H9 (cell line): ENCODE measurements at regions not wholly inside any gene's neighbourhood (a gene's known extent, or its start where the extent isn't known, plus 50 kb on each side); places are given as distances from the start of the nearest gene placed in this dataset.

Experiments
- DNase-seq: peaks from one replicate; pipeline ENCODE4 v3.0.0-alpha.2; 2017
- H2AFZ ChIP-seq: one replicate; pipeline ENCODE4 v1.6.1; 2013; ENCODE audit warnings: mild to moderate bottlenecking, low read length, control low read depth, moderate library complexity
- H2AK5ac ChIP-seq: 2 replicates; pipeline ENCODE4 v1.6.1; 2013; ENCODE audit warnings: low read length, control low read depth, mixed read lengths; ENCODE audit not compliant: insufficient read length
- H2BK120ac ChIP-seq: one replicate; pipeline ENCODE4 v1.6.1; 2013; ENCODE audit warnings: low read depth, mild to moderate bottlenecking, low read length, control low read depth, inconsistent platforms; ENCODE audit not compliant: poor library complexity, severe bottlenecking
- H2BK12ac ChIP-seq: 2 replicates; pipeline ENCODE4 v1.6.1; 2013; ENCODE audit warnings: low read length, control low read depth, mixed read lengths, low read depth; ENCODE audit not compliant: insufficient read length
- H2BK15ac ChIP-seq: 2 replicates; pipeline ENCODE4 v1.6.1; 2013; ENCODE audit warnings: low read depth, low read length, control low read depth
- H2BK20ac ChIP-seq: one replicate; pipeline ENCODE4 v1.6.1; 2013; ENCODE audit warnings: low read depth, mild to moderate bottlenecking, low read length, control low read depth, inconsistent platforms; ENCODE audit not compliant: poor library complexity, severe bottlenecking
- H2BK5ac ChIP-seq: 2 replicates; pipeline ENCODE4 v1.6.1; 2013; ENCODE audit warnings: low read length, control low read depth, mixed read lengths; ENCODE audit not compliant: insufficient read length
- H3K14ac ChIP-seq: 2 replicates; pipeline ENCODE4 v1.6.1; 2013; ENCODE audit warnings: low read length, control low read depth; ENCODE audit not compliant: insufficient read depth
- H3K18ac ChIP-seq: 2 replicates; pipeline ENCODE4 v1.6.1; 2013; ENCODE audit warnings: low read depth, mild to moderate bottlenecking, mixed read lengths, low read length, control low read depth; ENCODE audit not compliant: insufficient read length
- H3K23ac ChIP-seq: 2 replicates; pipeline ENCODE4 v1.6.1; 2013; ENCODE audit warnings: low read length, control low read depth, mixed read lengths, low read depth; ENCODE audit not compliant: insufficient read length
- H3K23me2 ChIP-seq: 2 replicates; pipeline ENCODE4 v1.6.1; 2013; ENCODE audit warnings: low read depth, mild to moderate bottlenecking, mixed read lengths, low read length, control low read depth; ENCODE audit not compliant: insufficient read length, poor library complexity, severe bottlenecking
- H3K27ac ChIP-seq: 2 replicates; pipeline ENCODE4 v1.5.1; 2013; ENCODE audit warnings: low read length, control low read depth, mixed read lengths, low read depth; ENCODE audit not compliant: insufficient read length
- H3K27me3 ChIP-seq: 2 replicates; pipeline ENCODE4 v1.6.1; 2013; ENCODE audit warnings: low read length, control low read depth, inconsistent platforms; ENCODE audit not compliant: insufficient read depth
- H3K4ac ChIP-seq: 2 replicates; pipeline ENCODE4 v1.6.1; 2013; ENCODE audit warnings: low read depth, mild to moderate bottlenecking, control low read depth, inconsistent platforms, low read length, moderate library complexity
- H3K4me1 ChIP-seq: 2 replicates; pipeline ENCODE4 v1.6.1; 2013; ENCODE audit warnings: low read length, control low read depth, inconsistent platforms; ENCODE audit not compliant: insufficient read depth
- H3K4me2 ChIP-seq: 2 replicates; pipeline ENCODE4 v1.6.1; 2013; ENCODE audit warnings: low read length, control low read depth, mixed read lengths; ENCODE audit not compliant: insufficient read length, insufficient read depth
- H3K56ac ChIP-seq: 2 replicates; pipeline ENCODE4 v1.6.1; 2013; ENCODE audit warnings: low read depth, mild to moderate bottlenecking, mixed read lengths, low read length, control low read depth; ENCODE audit not compliant: insufficient read length
- H3K79me1 ChIP-seq: 2 replicates; pipeline ENCODE4 v1.6.1; 2013; ENCODE audit warnings: low read depth, mild to moderate bottlenecking, moderate library complexity, low read length, control low read depth, inconsistent platforms; ENCODE audit not compliant: insufficient read depth, poor library complexity, severe bottlenecking
- H3K79me2 ChIP-seq: 2 replicates; pipeline ENCODE4 v1.6.1; 2013; ENCODE audit warnings: low read length, control low read depth, inconsistent platforms; ENCODE audit not compliant: insufficient read depth
- H3K9ac ChIP-seq: 2 replicates; pipeline ENCODE4 v1.6.1; 2013; ENCODE audit warnings: low read length, control low read depth, mixed read lengths; ENCODE audit not compliant: insufficient read length; ENCODE audit errors: extremely low read depth
- H3K9me3 ChIP-seq: one replicate; pipeline ENCODE4 v1.6.1; 2013; ENCODE audit warnings: low read depth, low read length, inconsistent platforms; ENCODE audit not compliant: control insufficient read depth
- H3T11ph ChIP-seq: one replicate; pipeline ENCODE4 v1.6.1; 2013; ENCODE audit warnings: mild to moderate bottlenecking, low read length, control low read depth, inconsistent platforms
- H4K20me1 ChIP-seq: one replicate; pipeline ENCODE4 v1.6.1; 2013; ENCODE audit not compliant: control insufficient read depth, insufficient read length, insufficient read depth
- H4K5ac ChIP-seq: 2 replicates; pipeline ENCODE4 v1.6.1; 2013; ENCODE audit warnings: low read depth, mild to moderate bottlenecking, mixed read lengths, low read length, control low read depth; ENCODE audit not compliant: insufficient read length
- H4K8ac ChIP-seq: replicated peaks from 2 replicates; pipeline ENCODE4 v1.6.1; 2013; ENCODE audit warnings: low read length, control low read depth, mixed read lengths, low read depth; ENCODE audit not compliant: insufficient read length
- H4K91ac ChIP-seq: 2 replicates; pipeline ENCODE4 v1.6.1; 2013; ENCODE audit warnings: low read depth, mild to moderate bottlenecking, moderate library complexity, mixed read lengths, low read length, control low read depth; ENCODE audit not compliant: insufficient read length
- H3K27ac Mint-ChIP-seq, 3 experiments: 2 replicates in 2 of 3; 3 replicates in 1 of 3; pipeline ENCODE4 v1.8.0; 2020 to 2021; ENCODE audit warnings: mixed read lengths in 3 of 3, mild to moderate bottlenecking in 1 of 3, moderate library complexity in 1 of 3
- H3K27me3 Mint-ChIP-seq: 2 replicates; pipeline ENCODE4 v1.8.0; 2021; ENCODE audit warnings: low read depth, mild to moderate bottlenecking, moderate library complexity, mixed read lengths
- H3K36me3 Mint-ChIP-seq, 3 experiments: 2 replicates in 2 of 3; 3 replicates in 1 of 3; pipeline ENCODE4 v1.8.0; 2020 to 2021; ENCODE audit warnings: low read depth in 3 of 3, mixed read lengths in 3 of 3; ENCODE audit not compliant: insufficient read depth in 1 of 3
- H3K4me1 Mint-ChIP-seq, 2 experiments: 2 replicates each; pipeline ENCODE4 v1.8.0; 2020; ENCODE audit warnings: mixed read lengths in 2 of 2
- H3K4me3 Mint-ChIP-seq, 2 experiments: 2 replicates in 1 of 2; 3 replicates in 1 of 2; pipeline ENCODE4 v1.8.0; 2020 to 2021; ENCODE audit warnings: mild to moderate bottlenecking in 2 of 2, mixed read lengths in 2 of 2, moderate library complexity in 1 of 2
- H3K9me3 Mint-ChIP-seq, 2 experiments: 2 replicates in 1 of 2; 3 replicates in 1 of 2; pipeline ENCODE4 v1.8.0; 2020; ENCODE audit warnings: mild to moderate bottlenecking in 2 of 2, mixed read lengths in 2 of 2, moderate library complexity in 1 of 2
- CTCF ChIP-seq: fragments of 200-600 bp; sonication (generic); conservative IDR thresholded peaks from 3 replicates; pipeline ENCODE4 v1.8.0; 2021; ENCODE audit warnings: antibody characterized with exemption, mild to moderate bottlenecking
- WGBS: extraction: QIAGEN DNeasy Blood & Tissue Kit; methylation state at CpG from one replicate; pipeline ENCODE4 v1.1.7; 2013; ENCODE audit warnings: missing lambda C conversion rate, low lambda C conversion rate, mixed read lengths; ENCODE audit not compliant: insufficient read length; ENCODE audit errors: extremely low coverage; 5-methylcytosine and 5-hydroxymethylcytosine counted together

- H3K4ac ChIP-seq, result no peak overlapping the region
- no peak overlapping the region for H3K23ac ChIP-seq
- TF ChIP-seq CTCF, result no peak
- H4K5ac ChIP-seq, result no peak overlapping the region
- H4K91ac ChIP-seq, result no peak overlapping the region
- H3K79me1 ChIP-seq, result no peaks in the 10 kb centered on the region
- H3K23me2 ChIP-seq, result no peaks in the 10 kb centered on the region
- Mint-ChIP-seq H3K4me1 (peaks cover 7 to 16% of the 10 kb centered on the region in 2 experiments), H3K9me3 (no peaks in the 10 kb centered on the region; a peak in 1 of 5 replicates), H3K4me3 (no peak overlapping the region), H3K27me3 (peaks cover 4% of the 10 kb centered on the region; the same call in 1 of the 2 replicates), H3K36me3 (peaks cover 0 to 4% (median 0%) of the 10 kb centered on the region in 3 experiments; a peak in 1 of 7 replicates), H3K27ac (no peak overlapping the region; a peak in 1 of 7 replicates)
- H3K4me2 ChIP-seq, result no peak overlapping the region
- WGBS, result no CpG with 5 or more reads among the region's 1 CpG
- no peak overlapping the region for H2AFZ ChIP-seq
- H3K9ac ChIP-seq, result no peak overlapping the region
- H2BK5ac ChIP-seq, result no peak overlapping the region
- no peak overlapping the region for H3K18ac ChIP-seq
- no peaks in the 10 kb centered on the region for H3K9me3 ChIP-seq
- H3K56ac ChIP-seq, result no peak overlapping the region
- H2BK20ac ChIP-seq, result no peak overlapping the region
- H3K27ac ChIP-seq, result no peak overlapping the region
- no peak overlapping the region for H3K14ac ChIP-seq
- H4K8ac ChIP-seq, result no peak overlapping the region
- no peak overlapping the region for H3T11ph ChIP-seq
- no peaks in the 10 kb centered on the region for H4K20me1 ChIP-seq
- DNase-seq, result no peak
- H3K79me2 ChIP-seq, result no peaks in the 10 kb centered on the region
- no peak overlapping the region for H2BK120ac ChIP-seq
- no peak overlapping the region for H2BK15ac ChIP-seq
- H3K27me3 ChIP-seq, result no peaks in the 10 kb centered on the region
- H2AK5ac ChIP-seq, result no peak overlapping the region
- H2BK12ac ChIP-seq, result no peak overlapping the region
- H3K4me1 ChIP-seq, result no peaks in the 10 kb centered on the region
Measured at GRCh38 chr10:28874210-28874609, 196.9 kb downstream of the BAMBI start.
